PC-9 (cell line): ENCODE measurements at regions not wholly inside any gene's neighbourhood (a gene's known extent, or its start where the extent isn't known, plus 50 kb on each side); places are given as distances from the start of the nearest gene placed in this dataset.

Source experiments
- BruUV-seq: library from RNA; stranded (reverse); fragments of 400-500 nt; replicated peaks from 2 replicates; lab custom pipeline; 2021; lab: Mats Ljungman, UMichigan
- CTCF ChIA-PET: fragments of 300-600 bp; sonication (Branson Sonifier 250); formaldehyde crosslinking; loops from one replicate; lab custom pipeline; 2022; ENCODE audit warnings: antibody characterized with exemption; lab: Charles Lee
- POLR2A ChIA-PET: fragments of 300-600 bp; sonication (Branson Sonifier 250); formaldehyde crosslinking; loops from one replicate; lab custom pipeline; 2022; ENCODE audit warnings: antibody characterized with exemption; ENCODE audit not compliant: unreplicated experiment; lab: Charles Lee
- DNase-seq, 2 experiments: peaks; one replicate each; pipeline versions ENCODE4 v3.0.0 to v3.0.0-alpha.2; 2015 to 2022; ENCODE audit warnings: mixed read lengths in 1 of 2
- H2AFZ ChIP-seq: fragments of 200-600 bp; sonication (generic); 2 replicates; pipeline ENCODE4 v1.8.1; 2017; ENCODE audit warnings: antibody characterized with exemption
- H3F3A ChIP-seq: fragments of 200-600 bp; sonication (generic); 2 replicates; pipeline ENCODE4 v1.8.1; 2017; ENCODE audit warnings: antibody characterized with exemption, mild to moderate bottlenecking, low read depth; ENCODE audit not compliant: insufficient read depth
- H3K27ac ChIP-seq: fragments of 200-600 bp; sonication (generic); 2 replicates; pipeline ENCODE4 v1.6.1; 2016; ENCODE audit warnings: mixed run types
- H3K27me3 ChIP-seq: fragments of 200-600 bp; sonication (generic); 2 replicates; pipeline ENCODE4 v1.6.1; 2016; ENCODE audit warnings: low read depth, mixed run types; ENCODE audit not compliant: insufficient read depth
- H3K36me3 ChIP-seq: fragments of 200-600 bp; sonication (generic); 2 replicates; pipeline ENCODE4 v1.6.1; 2016; ENCODE audit warnings: low read depth, mixed run types
- H3K4me1 ChIP-seq: fragments of 200-600 bp; sonication (generic); replicated peaks from 2 replicates; pipeline ENCODE4 v1.6.1; 2016; ENCODE audit warnings: mixed run types; ENCODE audit not compliant: insufficient read depth
- H3K4me2 ChIP-seq: fragments of 200-600 bp; sonication (generic); 2 replicates; pipeline ENCODE4 v1.6.1; 2017; ENCODE audit warnings: mixed run types
- H3K4me3 ChIP-seq: fragments of 200-600 bp; sonication (generic); 2 replicates; pipeline ENCODE4 v1.6.1; 2016; ENCODE audit warnings: mixed run types
- H3K79me2 ChIP-seq: fragments of 200-600 bp; sonication (generic); 2 replicates; pipeline ENCODE4 v1.6.1; 2017; ENCODE audit warnings: low read depth, mixed run types
- H3K9me2 ChIP-seq: fragments of 200-600 bp; sonication (generic); 2 replicates; pipeline ENCODE4 v1.8.1; 2017; ENCODE audit warnings: mild to moderate bottlenecking; ENCODE audit not compliant: insufficient read depth
- H3K9me3 ChIP-seq: fragments of 200-600 bp; sonication (generic); 2 replicates; pipeline ENCODE4 v1.8.1; 2016; ENCODE audit warnings: low read depth; ENCODE audit not compliant: insufficient read depth
- H4K20me1 ChIP-seq: fragments of 200-600 bp; sonication (generic); 2 replicates; pipeline ENCODE4 v1.8.1; 2017; ENCODE audit not compliant: insufficient read depth
- CTCF ChIP-seq: fragments of 200-600 bp; sonication (generic); conservative IDR thresholded peaks from 2 replicates; pipeline ENCODE4 v1.6.1; 2017; ENCODE audit warnings: mixed run types, antibody characterized with exemption, mild to moderate bottlenecking, moderate library complexity
- EZH2 ChIP-seq: fragments of 200-600 bp; sonication (generic); IDR thresholded peaks from 2 replicates; pipeline ENCODE4 v1.8.0; 2017; ENCODE audit warnings: antibody characterized with exemption, low read depth
- intact Hi-C: fragments of 100-400 bp; cut with micrococcal nuclease; formaldehyde crosslinking; loops from one replicate; pipeline ENCODE4 v1.10.0; 2022; ENCODE audit not compliant: unreplicated experiment

GRCh38 chr5:124868676-124869075 lies 122.2 kb upstream of the ZNF608 start:
- no peaks in the 10 kb centered on the region for H3K36me3 ChIP-seq
- H3K79me2 ChIP-seq = no peaks in the 10 kb centered on the region
- intact Hi-C loops = no loop called here
- no peaks in the 10 kb centered on the region for H4K20me1 ChIP-seq
- no peak overlapping the region for H3K4me2 ChIP-seq
- BruUV-seq = no TSS peak
- no peak overlapping the region for H2AFZ ChIP-seq
- POLR2A ChIA-PET = no interaction called here
- no peaks in the 10 kb centered on the region for H3F3A ChIP-seq
- TF ChIP-seq CTCF (no peak), EZH2 (no peak)
- H3K27ac ChIP-seq = no peak overlapping the region
- H3K9me3 ChIP-seq = no peaks in the 10 kb centered on the region
- H3K4me1 ChIP-seq = no peaks in the 10 kb centered on the region
- DNase-seq = no peak
- H3K4me3 ChIP-seq = no peak overlapping the region
- CTCF ChIA-PET = no interaction called here
- no peaks in the 10 kb centered on the region for H3K27me3 ChIP-seq
- no peaks in the 10 kb centered on the region for H3K9me2 ChIP-seq

GRCh38 chr5:124869426-124870033 lies 123.1 kb upstream of the ZNF608 start:
- H3K27me3 ChIP-seq = no peaks in the 10 kb centered on the region
- H3F3A ChIP-seq = no peaks in the 10 kb centered on the region
- H3K4me1 ChIP-seq = no peaks in the 10 kb centered on the region
- CTCF ChIA-PET = no interaction called here
- DNase-seq = no peak
- no peaks in the 10 kb centered on the region for H3K9me3 ChIP-seq
- H2AFZ ChIP-seq = no peak overlapping the region
- intact Hi-C loops = no loop called here
- no peaks in the 10 kb centered on the region for H4K20me1 ChIP-seq
- no peak overlapping the region for H3K4me2 ChIP-seq
- no peak overlapping the region for H3K27ac ChIP-seq
- H3K9me2 ChIP-seq = no peaks in the 10 kb centered on the region
- no peak overlapping the region for H3K4me3 ChIP-seq
- TF ChIP-seq EZH2 (no peak), CTCF (no peak)
- POLR2A ChIA-PET = no interaction called here
- H3K36me3 ChIP-seq = no peaks in the 10 kb centered on the region
- BruUV-seq = no TSS peak
- H3K79me2 ChIP-seq = no peaks in the 10 kb centered on the region

GRCh38 chr5:124870070-124870469 lies 123.6 kb upstream of the ZNF608 start:
- CTCF ChIA-PET = no interaction called here

More at GRCh38 chr5:124870070-124870469, 123.6 kb upstream of the ZNF608 start:
- H3K4me2 ChIP-seq = no peak overlapping the region
- H3K79me2 ChIP-seq = no peaks in the 10 kb centered on the region
- POLR2A ChIA-PET = no interaction called here
- no peaks in the 10 kb centered on the region for H3K9me3 ChIP-seq
- H3K27ac ChIP-seq = no peak overlapping the region
- H3K4me1 ChIP-seq = no peaks in the 10 kb centered on the region
- no peak for DNase-seq
- TF ChIP-seq EZH2 = no peak
- no peak for TF ChIP-seq CTCF
- intact Hi-C loops = no loop called here
- no TSS peak for BruUV-seq
- no peak overlapping the region for H2AFZ ChIP-seq
- no peak overlapping the region for H3K4me3 ChIP-seq
- H3K27me3 ChIP-seq = no peaks in the 10 kb centered on the region
- H3K36me3 ChIP-seq = no peaks in the 10 kb centered on the region
- no peaks in the 10 kb centered on the region for H3K9me2 ChIP-seq
- no peaks in the 10 kb centered on the region for H4K20me1 ChIP-seq
- H3F3A ChIP-seq = no peaks in the 10 kb centered on the region
